PC-3 (cell line): ENCODE measurements at regions not wholly inside any gene's neighbourhood (a gene's known extent, or its start where the extent isn't known, plus 50 kb on each side); places are given as distances from the start of the nearest gene placed in this dataset.

ENCODE experiments used
- CTCF ChIP-seq: fragments of 300-600 bp; sonication (generic); conservative IDR thresholded peaks from 2 replicates; pipeline ENCODE4 v1.5.1; 2017; ENCODE audit warnings: antibody characterized with exemption, low read depth, mild to moderate bottlenecking, low read length
- EZH2phosphoT487 ChIP-seq: fragments of 300-600 bp; sonication (generic); IDR thresholded peaks from 2 replicates; pipeline ENCODE4 v1.6.1; 2018; ENCODE audit warnings: mild to moderate bottlenecking, antibody characterized with exemption, low read length, borderline replicate concordance

- no peak for TF ChIP-seq CTCF
- no peak for TF ChIP-seq EZH2phosphoT487
Observed at GRCh38 chr3:67706934-67707333, 52.5 kb upstream of the SUCLG2 start.
